ENCODE measurements at regions not wholly inside any gene's neighbourhood (a gene's known extent, or its start where the extent isn't known, plus 50 kb on each side); places are given as distances from the start of the nearest gene placed in this dataset.
A peak's percentile ranks its signal among the peaks of the same experiment; 100 is the strongest.
"Not testable (repeated sequence)": the region's sequence is repeated elsewhere in the genome, so short reads cannot be mapped to it uniquely, and the experiment has no call there.

- DNase-seq (ENCODE audit: low spot score in 2 of 2) (no peak), ATAC-seq (no peak)
- H3K9me3 Mint-ChIP-seq, result peaks cover 12 to 22% of the 10 kb centered on the region in 2 donors
- no peak overlapping the region for H3K27ac Mint-ChIP-seq
- peaks cover 0 to 10% of the 10 kb centered on the region in 2 donors for H3K36me3 Mint-ChIP-seq
Observed at GRCh38 chr2:14861181-14861580, 228.7 kb downstream of the LRATD1 start.

- DNase-seq (ENCODE audit: low spot score in 2 of 2) (no peak), ATAC-seq (no peak)
- H3K36me3 Mint-ChIP-seq, result no peaks in the 10 kb centered on the region
- no peak overlapping the region for H3K27ac Mint-ChIP-seq
- peaks cover 6 to 10% of the 10 kb centered on the region in 2 donors for H3K9me3 Mint-ChIP-seq
Observed at GRCh38 chr2:14866736-14867352, 234.3 kb downstream of the LRATD1 start.

- Mint-ChIP-seq H3K36me3 (no peaks in the 10 kb centered on the region), H3K9me3 (peaks cover 6 to 10% of the 10 kb centered on the region in 2 donors), H3K27ac (no peak overlapping the region)
- DNase-seq (ENCODE audit: low spot score in 2 of 2) (no peak), ATAC-seq (no peak)
Observed at GRCh38 chr2:14867853-14868252, 235.3 kb downstream of the LRATD1 start.

GRCh38 chr2:14872779-14873325 is 240.3 kb downstream of the LRATD1 start:
- DNase-seq (ENCODE audit: low spot score in 2 of 2) (no peak), ATAC-seq (peak in 1 of 2 donors; percentile 54)
- Mint-ChIP-seq H3K27ac (no peak overlapping the region), H3K9me3 (peaks cover 3 to 6% of the 10 kb centered on the region in 2 donors), H3K36me3 (no peaks in the 10 kb centered on the region)

GRCh38 chr2:14881651-14882327 is 249.3 kb downstream of the LRATD1 start:
- H3K36me3 Mint-ChIP-seq, result no peaks in the 10 kb centered on the region
- no peak for ATAC-seq
- no peaks in the 10 kb centered on the region for H3K9me3 Mint-ChIP-seq
- no peak for DNase-seq (ENCODE audit: low spot score in 2 of 2)
- no peak overlapping the region for H3K27ac Mint-ChIP-seq

- ATAC-seq, result no peak
- no peak overlapping the region for H3K27ac Mint-ChIP-seq
- no peaks in the 10 kb centered on the region for H3K36me3 Mint-ChIP-seq
- H3K9me3 Mint-ChIP-seq, result no peaks in the 10 kb centered on the region
- no peak for DNase-seq (ENCODE audit: low spot score in 2 of 2)
Observed at GRCh38 chr2:14884651-14885050, 252.1 kb downstream of the LRATD1 start.

GRCh38 chr2:14891546-14891945 is 259.0 kb downstream of the LRATD1 start:
- Mint-ChIP-seq H3K9me3 (peaks cover 0 to 4% of the 10 kb centered on the region in 2 donors), H3K27ac (no peak overlapping the region), H3K36me3 (no peaks in the 10 kb centered on the region)
- no peak for DNase-seq (ENCODE audit: low spot score in 2 of 2)
- ATAC-seq, result no peak

- Mint-ChIP-seq H3K27ac (no peak overlapping the region), H3K9me3 (peaks cover 0 to 4% of the 10 kb centered on the region in 2 donors), H3K36me3 (no peaks in the 10 kb centered on the region)
- DNase-seq (ENCODE audit: low spot score in 2 of 2) (no peak), ATAC-seq (no peak)
Observed at GRCh38 chr2:14896330-14897030, 264.0 kb downstream of the LRATD1 start.

- Mint-ChIP-seq H3K27ac (no peak overlapping the region), H3K9me3 (peaks cover 0 to 2% of the 10 kb centered on the region in 2 donors), H3K36me3 (no peaks in the 10 kb centered on the region)
- no peak for DNase-seq (ENCODE audit: low spot score in 2 of 2)
- ATAC-seq, result no peak
Observed at GRCh38 chr2:14899621-14900414, 267.3 kb downstream of the LRATD1 start.

GRCh38 chr2:14901737-14902136 is 269.2 kb downstream of the LRATD1 start:
- Mint-ChIP-seq H3K27ac (no peak overlapping the region), H3K9me3 (peaks cover 0 to 2% of the 10 kb centered on the region in 2 donors), H3K36me3 (no peaks in the 10 kb centered on the region)
- ATAC-seq (no peak), DNase-seq (ENCODE audit: low spot score in 2 of 2) (no peak)

- no peaks in the 10 kb centered on the region for H3K36me3 Mint-ChIP-seq
- ATAC-seq (no peak), DNase-seq (ENCODE audit: low spot score in 2 of 2) (no peak)
- peaks cover 0 to 2% of the 10 kb centered on the region in 2 donors for H3K9me3 Mint-ChIP-seq
- H3K27ac Mint-ChIP-seq, result no peak overlapping the region
Observed at GRCh38 chr2:14902953-14903352, 270.4 kb downstream of the LRATD1 start.

- H3K36me3 Mint-ChIP-seq, result no peaks in the 10 kb centered on the region
- peaks cover 0 to 2% of the 10 kb centered on the region in 2 donors for H3K9me3 Mint-ChIP-seq
- DNase-seq (ENCODE audit: low spot score in 2 of 2), result peak; percentile 55 to 74
- ATAC-seq, result peak; percentile 71 to 91
- peak overlapping the region in 1 of 2 donors; percentile 44 for H3K27ac Mint-ChIP-seq
Observed at GRCh38 chr2:14903709-14904374, 271.3 kb downstream of the LRATD1 start.

GRCh38 chr2:14904378-14904777 is 271.9 kb downstream of the LRATD1 start:
- not testable (repeated sequence) for DNase-seq (ENCODE audit: low spot score in 2 of 2); H3K36me3 Mint-ChIP-seq; H3K9me3 Mint-ChIP-seq; H3K27ac Mint-ChIP-seq
- peak; percentile 55 to 77 for ATAC-seq

GRCh38 chr2:14905571-14905970 is 273.1 kb downstream of the LRATD1 start:
- peaks cover 0 to 2% of the 10 kb centered on the region in 2 donors for H3K9me3 Mint-ChIP-seq
- ATAC-seq (no peak), DNase-seq (ENCODE audit: low spot score in 2 of 2) (no peak)
- H3K36me3 Mint-ChIP-seq, result no peaks in the 10 kb centered on the region
- no peak overlapping the region for H3K27ac Mint-ChIP-seq

GRCh38 chr2:14907014-14907612 is 274.6 kb downstream of the LRATD1 start:
- ATAC-seq (no peak), DNase-seq (ENCODE audit: low spot score in 2 of 2) (no peak)
- H3K27ac Mint-ChIP-seq, result no peak overlapping the region
- peaks cover 0 to 2% of the 10 kb centered on the region in 2 donors for H3K9me3 Mint-ChIP-seq
- no peaks in the 10 kb centered on the region for H3K36me3 Mint-ChIP-seq

GRCh38 chr2:14909795-14910194 is 277.3 kb downstream of the LRATD1 start:
- H3K9me3 Mint-ChIP-seq, result peaks cover 0 to 3% of the 10 kb centered on the region in 2 donors
- ATAC-seq, result no peak
- no peak for DNase-seq (ENCODE audit: low spot score in 2 of 2)
- no peaks in the 10 kb centered on the region for H3K36me3 Mint-ChIP-seq
- no peak overlapping the region for H3K27ac Mint-ChIP-seq

Data from activated naive CD4-positive, alpha-beta T cell treated with anti-CD3 and anti-CD28 coated beads, Interleukin-2, amount 50 U/mL, for 72 hours (primary cell).